ENCODE measurements at regions not wholly inside any gene's neighbourhood (a gene's known extent, or its start where the extent isn't known, plus 50 kb on each side); places are given as distances from the start of the nearest gene placed in this dataset.

- Histone ChIP-seq H4K5ac (ENCODE audit: insufficient read length, low read depth, low read length) (no peak overlapping the region), H3K4ac (ENCODE audit: low read depth, low read length) (no peak overlapping the region), H3K9ac (ENCODE audit: extremely low read depth, insufficient read length, low read length) (no peak overlapping the region), H3K27ac (ENCODE audit: insufficient read length, low read depth, low read length) (no peak overlapping the region), H3T11ph (ENCODE audit: low read length) (no peak overlapping the region), H4K20me1 (ENCODE audit: control insufficient read depth, insufficient read depth, insufficient read length) (no peaks in the 10 kb centered on the region), H3K4me2 (ENCODE audit: insufficient read depth, insufficient read length, low read length) (no peak overlapping the region), H2AFZ (ENCODE audit: low read length) (no peak overlapping the region), H2BK15ac (ENCODE audit: low read depth, low read length) (no peak overlapping the region), H3K23ac (ENCODE audit: insufficient read length, low read depth, low read length) (no peak overlapping the region), H3K79me2 (ENCODE audit: insufficient read depth, low read length) (no peaks in the 10 kb centered on the region), H3K14ac (ENCODE audit: insufficient read depth, low read length) (no peak overlapping the region), H2BK12ac (ENCODE audit: insufficient read length, low read depth, low read length) (no peak overlapping the region), H3K79me1 (ENCODE audit: insufficient read depth, low read depth, low read length, poor library complexity, severe bottlenecking) (no peaks in the 10 kb centered on the region), H2BK120ac (ENCODE audit: low read depth, low read length, poor library complexity, severe bottlenecking) (no peak overlapping the region), H3K4me1 (ENCODE audit: insufficient read depth, low read length) (no peaks in the 10 kb centered on the region), H2BK5ac (ENCODE audit: insufficient read length, low read length) (no peak overlapping the region), H3K23me2 (ENCODE audit: insufficient read length, low read depth, low read length, poor library complexity, severe bottlenecking) (no peaks in the 10 kb centered on the region), H4K8ac (replicated peaks; ENCODE audit: insufficient read length, low read depth, low read length) (no peak overlapping the region), H3K56ac (ENCODE audit: insufficient read length, low read depth, low read length) (no peak overlapping the region), H3K27me3 (ENCODE audit: insufficient read depth, low read length) (no peaks in the 10 kb centered on the region), H2AK5ac (ENCODE audit: insufficient read length, low read length) (no peak overlapping the region), H3K9me3 (ENCODE audit: control insufficient read depth, low read depth, low read length) (no peaks in the 10 kb centered on the region), H3K18ac (ENCODE audit: insufficient read length, low read depth, low read length) (no peak overlapping the region), H2BK20ac (ENCODE audit: low read depth, low read length, poor library complexity, severe bottlenecking) (no peak overlapping the region), H4K91ac (ENCODE audit: insufficient read length, low read depth, low read length) (no peak overlapping the region)
- Mint-ChIP-seq H3K4me3 (no peak overlapping the region), H3K4me1 (peaks cover 5% of the 10 kb centered on the region in 2 experiments; a peak in 2 of 4 replicates), H3K9me3 (no peaks in the 10 kb centered on the region), H3K36me3 (ENCODE audit: insufficient read depth in 1 of 3, low read depth in 3 of 3) (no peaks in the 10 kb centered on the region), H3K27me3 (ENCODE audit: low read depth) (no peaks in the 10 kb centered on the region), H3K27ac (no peak overlapping the region)
- TF ChIP-seq, protein P1, sequence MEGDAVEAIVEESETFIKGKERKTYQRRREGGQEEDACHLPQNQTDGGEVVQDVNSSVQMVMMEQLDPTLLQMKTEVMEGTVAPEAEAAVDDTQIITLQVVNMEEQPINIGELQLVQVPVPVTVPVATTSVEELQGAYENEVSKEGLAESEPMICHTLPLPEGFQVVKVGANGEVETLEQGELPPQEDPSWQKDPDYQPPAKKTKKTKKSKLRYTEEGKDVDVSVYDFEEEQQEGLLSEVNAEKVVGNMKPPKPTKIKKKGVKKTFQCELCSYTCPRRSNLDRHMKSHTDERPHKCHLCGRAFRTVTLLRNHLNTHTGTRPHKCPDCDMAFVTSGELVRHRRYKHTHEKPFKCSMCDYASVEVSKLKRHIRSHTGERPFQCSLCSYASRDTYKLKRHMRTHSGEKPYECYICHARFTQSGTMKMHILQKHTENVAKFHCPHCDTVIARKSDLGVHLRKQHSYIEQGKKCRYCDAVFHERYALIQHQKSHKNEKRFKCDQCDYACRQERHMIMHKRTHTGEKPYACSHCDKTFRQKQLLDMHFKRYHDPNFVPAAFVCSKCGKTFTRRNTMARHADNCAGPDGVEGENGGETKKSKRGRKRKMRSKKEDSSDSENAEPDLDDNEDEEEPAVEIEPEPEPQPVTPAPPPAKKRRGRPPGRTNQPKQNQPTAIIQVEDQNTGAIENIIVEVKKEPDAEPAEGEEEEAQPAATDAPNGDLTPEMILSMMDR (conservative IDR thresholded peaks at IDR 0.05) = no peak
- DNase-seq = no peak
- no CpG with 5 or more reads among the region's 4 CpGs for WGBS (ENCODE audit: extremely low coverage, insufficient read length, low lambda C conversion rate)
Observed at GRCh38 chr9:3032898-3033297, 189.0 kb upstream of the PUM3 start.
